HG02938 (cell line): ENCODE measurements at regions not wholly inside any gene's neighbourhood (a gene's known extent, or its start where the extent isn't known, plus 50 kb on each side); places are given as distances from the start of the nearest gene placed in this dataset.

ENCODE experiments used
- ATAC-seq: cut with Tn5 transposase; IDR thresholded peaks from one replicate; pipeline ENCODE4 v1.9.1; 2021; ENCODE audit warnings: mild to moderate bottlenecking, moderate library complexity; ENCODE audit not compliant: unreplicated experiment

DNA sequence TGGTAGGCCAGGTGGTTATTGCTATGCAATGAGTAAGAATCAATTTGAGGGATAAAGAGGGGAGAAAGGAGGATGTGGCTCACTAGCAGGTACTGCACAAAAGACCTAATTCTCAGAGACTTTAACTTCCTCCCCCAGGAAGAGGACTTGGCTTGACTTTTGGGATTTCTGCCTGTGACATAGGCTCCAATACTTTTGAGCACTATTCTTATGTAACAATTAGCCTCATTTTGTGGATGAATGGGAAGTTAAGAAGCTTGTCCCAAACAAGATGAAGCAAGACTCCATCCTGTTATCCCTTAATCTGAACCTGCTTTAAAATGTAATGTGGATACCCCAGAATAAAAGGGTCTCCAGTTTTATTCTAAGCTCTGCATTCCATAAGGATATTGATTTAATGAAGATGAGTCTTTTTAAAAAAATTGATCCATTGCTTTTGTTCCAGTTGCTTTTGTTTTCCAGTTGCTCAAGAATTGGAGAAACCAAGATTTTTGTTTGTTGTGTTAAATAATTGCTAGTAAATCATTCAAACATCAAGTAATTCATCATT is 218.5 kb downstream of the SNX13 start:
- ATAC-seq = no peak

DNA sequence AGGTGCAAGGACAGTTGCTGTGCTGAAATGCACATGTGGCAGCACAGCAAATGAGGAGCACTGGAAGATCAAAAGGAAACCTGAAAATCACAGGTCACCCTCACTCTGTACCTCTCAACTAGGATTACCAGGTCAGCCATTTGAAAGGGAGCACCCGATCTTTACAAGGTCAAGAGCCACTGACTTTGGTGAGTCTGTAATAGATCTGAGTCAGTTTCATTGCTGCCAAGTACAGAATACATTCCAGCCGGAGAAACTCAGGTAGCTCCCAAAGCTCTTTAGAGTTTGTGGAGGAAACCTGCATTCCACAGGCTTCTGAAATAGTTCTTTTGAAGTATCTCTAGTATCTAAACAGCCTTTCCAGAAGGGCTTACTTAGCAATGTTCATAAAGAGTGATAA is 217.5 kb downstream of the SNX13 start:
- no peak for ATAC-seq

DNA sequence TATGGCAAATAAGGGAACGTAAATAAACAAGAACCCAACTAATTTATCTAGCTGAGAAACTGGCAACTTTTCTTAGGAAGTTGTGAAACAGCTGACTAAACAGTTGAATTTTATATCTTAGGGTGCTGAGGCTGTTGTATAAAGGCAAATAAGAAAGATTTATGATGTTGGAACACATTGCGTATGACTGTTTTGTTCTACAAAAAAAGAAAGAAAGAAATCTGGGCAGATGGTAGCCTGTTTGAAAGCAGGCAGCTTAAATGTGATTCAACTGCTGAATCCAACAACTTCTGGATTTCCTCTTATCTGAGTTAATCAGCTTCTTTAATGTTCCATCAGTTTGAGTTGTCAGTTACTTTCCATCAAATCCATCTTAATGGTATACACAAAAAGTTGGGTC is 214.5 kb downstream of the SNX13 start:
- ATAC-seq = no peak

DNA sequence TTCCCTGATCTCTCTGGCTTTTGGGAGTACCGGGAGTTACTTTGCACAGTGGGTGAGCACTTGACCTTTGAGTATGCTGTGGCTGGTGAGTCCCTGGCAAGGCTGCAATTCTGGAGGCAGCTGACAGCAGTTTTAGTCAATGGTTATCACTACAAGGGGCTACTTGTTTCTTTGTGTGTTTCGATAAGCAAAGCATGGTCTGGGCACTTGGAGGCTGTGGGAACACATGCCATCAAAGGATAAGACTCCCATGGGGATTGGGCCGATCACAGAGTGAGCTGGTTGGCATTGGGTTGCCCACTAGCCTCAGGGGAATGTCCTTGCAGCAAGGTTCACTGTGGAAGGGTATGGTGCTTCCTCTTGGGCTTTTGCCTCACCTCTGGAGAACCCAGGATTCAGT is 208.2 kb downstream of the SNX13 start:
- ATAC-seq = no peak
